Right lobe of liver (tissue), 6 donors: ENCODE measurements at regions not wholly inside any gene's neighbourhood (a gene's known extent, or its start where the extent isn't known, plus 50 kb on each side); places are given as distances from the start of the nearest gene placed in this dataset.
"Not testable (repeated sequence)": the region's sequence is repeated elsewhere in the genome, so short reads cannot be mapped to it uniquely, and the experiment has no call there.

Experiments
- ATAC-seq, 4 donors: fragments of 200-7000 bp; cut with Tn5 transposase; one replicate each; pipeline ENCODE4 v1.9.1; 2020; ENCODE audit warnings: mild to moderate bottlenecking in 4 of 4, moderate library complexity in 4 of 4
- DNase-seq, 3 donors: peaks; one replicate each; pipeline ENCODE4 v3.0.0-alpha.2; 2020
- H3K27ac ChIP-seq, 3 donors: fragments of 200-600 bp; one replicate each; pipeline ENCODE4 v1.8.0; 2022
- H3K27me3 ChIP-seq, 2 donors: fragments of 200-600 bp; one replicate each; pipeline ENCODE4 v1.8.0; 2022
- H3K36me3 ChIP-seq, 4 donors: fragments of 200-600 bp; sonication (generic) in 1 of 4; one replicate each; pipeline versions ENCODE4 v1.5.1 to v1.8.0; 2017 to 2022; ENCODE audit warnings: control low read depth in 1 of 4
- H3K4me1 ChIP-seq, 4 donors: fragments of 200-600 bp; sonication (generic) in 1 of 4; one replicate each; pipeline versions ENCODE4 v1.5.1 to v1.8.0; 2017 to 2022; ENCODE audit warnings: control low read depth in 1 of 4
- H3K4me3 ChIP-seq, 3 donors: fragments of 200-600 bp; one replicate each; pipeline ENCODE4 v1.8.0; 2022
- H3K9me3 ChIP-seq, 4 donors: fragments of 200-600 bp; sonication (generic) in 1 of 4; one replicate each; pipeline versions ENCODE4 v1.5.1 to v1.8.0; 2017 to 2022; ENCODE audit warnings: control low read depth in 1 of 4
- CTCF ChIP-seq, 4 donors: fragments of 200-600 bp in 3 of 4; fragments of 450-650 bp in 1 of 4; IDR thresholded peaks; one replicate each; pipeline versions ENCODE4 v1.5.1 to v1.8.0; 2016 to 2022; ENCODE audit warnings: antibody characterized with exemption in 4 of 4, mild to moderate bottlenecking in 2 of 4
- POLR2A ChIP-seq: fragments of 450-650 bp; IDR thresholded peaks from one replicate; pipeline ENCODE4 v1.6.1; 2017; ENCODE audit warnings: antibody characterized with exemption, mild to moderate bottlenecking
- WGBS: methylation state at CpG from one replicate; pipeline ENCODE4 v1.1.6; 2018; ENCODE audit warnings: low coverage, low lambda C conversion rate; ENCODE audit not compliant: insufficient coverage; ENCODE audit errors: missing lambda C conversion rate; 5-methylcytosine and 5-hydroxymethylcytosine counted together
- intact Hi-C, 2 donors: fragments of 100-400 bp; cut with DNase I; formaldehyde crosslinking; loops; one replicate each; pipeline versions ENCODE4 v1.11.2 to v1.14.1; 2022
- donor health status: DM: no; HTN: yes; CAD: no.
- donor health status: DM: no; HTN: no; CAD: no.
- donor health status: DM: no; HTN: no; CAD: no.
- donor health status: DM: no; HTN: yes; CAD: no.
- donor health status: DM: no; HTN: yes; CAD: no.

- Histone ChIP-seq H3K27ac (no peak overlapping the region), H3K27me3 (no peaks in the 10 kb centered on the region), H3K36me3 (no peaks in the 10 kb centered on the region), H3K9me3 (no peaks in the 10 kb centered on the region), H3K4me1 (no peaks in the 10 kb centered on the region), H3K4me3 (no peak overlapping the region)
- ATAC-seq = no peak
- no peak for DNase-seq
- intact Hi-C loops = no loop called here
- WGBS = 73% methylated on average over 2 of the region's 3 CpGs
- no peak for TF ChIP-seq POLR2A
- no peak for TF ChIP-seq CTCF (IDR thresholded peaks at IDR 0.05)
Measured at GRCh38 chr7:50251765-50252164, 52.8 kb upstream of the IKZF1 start.

GRCh38 chr7:50246551-50246950 lies 58.0 kb upstream of the IKZF1 start:
- intact Hi-C loops = no loop called here
- TF ChIP-seq CTCF (IDR thresholded peaks at IDR 0.05) = no peak
- TF ChIP-seq POLR2A = no peak
- 29% methylated on average over 2 of the region's 2 CpGs for WGBS

DNA sequence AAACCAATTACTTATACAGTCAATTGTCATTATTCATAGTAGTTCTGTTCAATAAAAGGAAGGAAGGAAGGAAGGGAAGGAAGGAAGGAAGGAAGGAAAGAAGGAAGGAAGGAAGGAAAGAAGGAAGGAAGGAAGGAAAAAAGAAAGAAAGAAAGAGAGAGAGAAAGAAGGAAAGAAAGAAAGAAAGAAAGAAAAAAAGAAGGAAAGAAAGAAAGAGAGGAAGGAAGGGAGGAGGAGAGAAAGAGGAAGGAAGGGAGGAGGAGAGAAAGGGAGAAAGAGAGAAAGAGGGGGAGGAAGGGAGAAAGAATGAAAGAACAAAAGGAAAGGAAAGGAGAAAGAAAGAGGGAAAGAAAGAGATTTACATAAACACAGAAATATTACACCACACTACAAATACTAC lies 62.4 kb upstream of the IKZF1 start:
- intact Hi-C loops = not testable (repeated sequence)

More at GRCh38 chr7:50246551-50246950, 58.0 kb upstream of the IKZF1 start:
- Histone ChIP-seq H3K27me3 (no peaks in the 10 kb centered on the region), H3K27ac (no peak overlapping the region), H3K4me1 (no peaks in the 10 kb centered on the region), H3K4me3 (no peak overlapping the region), H3K36me3 (no peaks in the 10 kb centered on the region), H3K9me3 (no peaks in the 10 kb centered on the region)
- DNase-seq (no peak), ATAC-seq (no peak)

DNA sequence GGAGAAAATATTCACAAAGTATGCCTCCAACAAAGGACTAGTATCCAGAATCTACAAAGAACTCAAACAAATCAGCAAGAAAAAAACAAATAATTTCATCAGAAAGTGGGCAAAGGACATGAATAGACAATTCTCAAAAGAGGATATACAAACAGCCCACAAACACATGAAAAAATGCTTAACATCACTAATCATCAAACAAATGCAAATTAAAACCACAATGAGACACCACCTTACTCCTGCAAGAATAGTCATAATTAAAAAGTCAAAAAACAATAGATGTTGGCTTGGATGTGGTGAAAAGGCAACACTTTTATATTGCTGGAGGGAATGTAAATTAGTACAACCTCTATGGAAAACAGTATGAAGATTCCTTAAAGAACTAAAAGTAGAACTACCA lies 63.8 kb upstream of the IKZF1 start:
- H3K4me1 ChIP-seq, H3K4me3 ChIP-seq, intact Hi-C loops, H3K27ac ChIP-seq, ATAC-seq, H3K36me3 ChIP-seq, H3K27me3 ChIP-seq, H3K9me3 ChIP-seq, DNase-seq: not testable (repeated sequence)

More for the DNA sequence above, 62.4 kb upstream of the IKZF1 start:
- H3K27ac ChIP-seq, H3K36me3 ChIP-seq, H3K27me3 ChIP-seq, H3K4me1 ChIP-seq, H3K9me3 ChIP-seq, H3K4me3 ChIP-seq, DNase-seq, ATAC-seq: not testable (repeated sequence)

DNA sequence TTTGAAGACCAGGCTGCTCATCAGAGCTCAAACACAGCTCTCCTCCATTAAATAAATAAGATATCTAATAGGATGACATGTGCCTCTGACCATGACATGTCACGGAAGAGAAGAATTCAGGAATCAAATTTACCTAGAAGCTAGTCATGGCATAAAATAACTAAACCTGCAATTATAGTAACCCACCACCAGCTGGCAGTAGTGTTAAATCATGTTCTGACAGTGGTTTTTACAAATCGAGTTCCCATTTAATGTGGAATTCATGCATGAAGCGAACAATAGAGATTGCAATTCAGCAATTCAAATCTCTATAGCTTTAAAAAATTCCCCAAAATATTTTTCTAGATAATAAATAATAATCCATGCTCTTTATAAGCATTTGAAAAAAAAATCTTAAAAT lies 74.6 kb upstream of the IKZF1 start:
- DNase-seq (no peak), ATAC-seq (no peak)
- Histone ChIP-seq H3K4me1 (no peaks in the 10 kb centered on the region), H3K9me3 (peaks cover 0 to 8% (median 0%) of the 10 kb centered on the region in 4 donors), H3K27me3 (no peaks in the 10 kb centered on the region), H3K4me3 (no peak overlapping the region), H3K36me3 (no peaks in the 10 kb centered on the region), H3K27ac (no peak overlapping the region)
- intact Hi-C loops = no loop called here
- WGBS = 46% methylated on average over 3 of the region's 3 CpGs
- TF ChIP-seq POLR2A (no peak), CTCF (IDR thresholded peaks at IDR 0.05) (peak; percentile 6 to 37 (median 12))

- Histone ChIP-seq H3K27ac (no peak overlapping the region), H3K9me3 (peaks cover 0 to 8% (median 0%) of the 10 kb centered on the region in 4 donors), H3K4me3 (no peak overlapping the region), H3K36me3 (no peaks in the 10 kb centered on the region), H3K4me1 (no peaks in the 10 kb centered on the region), H3K27me3 (no peaks in the 10 kb centered on the region)
- DNase-seq = no peak
- ATAC-seq = no peak
- WGBS = 42% methylated on average over 4 of the region's 4 CpGs
- intact Hi-C loops = no loop called here
- TF ChIP-seq CTCF (IDR thresholded peaks at IDR 0.05) (no peak), POLR2A (no peak)
Measured at GRCh38 chr7:50228148-50228547, 76.4 kb upstream of the IKZF1 start.
